ENCODE measurements at regions not wholly inside any gene's neighbourhood (a gene's known extent, or its start where the extent isn't known, plus 50 kb on each side); places are given as distances from the start of the nearest gene placed in this dataset.
"Not testable (repeated sequence)": the region's sequence is repeated elsewhere in the genome, so short reads cannot be mapped to it uniquely, and the experiment has no call there.

DNA sequence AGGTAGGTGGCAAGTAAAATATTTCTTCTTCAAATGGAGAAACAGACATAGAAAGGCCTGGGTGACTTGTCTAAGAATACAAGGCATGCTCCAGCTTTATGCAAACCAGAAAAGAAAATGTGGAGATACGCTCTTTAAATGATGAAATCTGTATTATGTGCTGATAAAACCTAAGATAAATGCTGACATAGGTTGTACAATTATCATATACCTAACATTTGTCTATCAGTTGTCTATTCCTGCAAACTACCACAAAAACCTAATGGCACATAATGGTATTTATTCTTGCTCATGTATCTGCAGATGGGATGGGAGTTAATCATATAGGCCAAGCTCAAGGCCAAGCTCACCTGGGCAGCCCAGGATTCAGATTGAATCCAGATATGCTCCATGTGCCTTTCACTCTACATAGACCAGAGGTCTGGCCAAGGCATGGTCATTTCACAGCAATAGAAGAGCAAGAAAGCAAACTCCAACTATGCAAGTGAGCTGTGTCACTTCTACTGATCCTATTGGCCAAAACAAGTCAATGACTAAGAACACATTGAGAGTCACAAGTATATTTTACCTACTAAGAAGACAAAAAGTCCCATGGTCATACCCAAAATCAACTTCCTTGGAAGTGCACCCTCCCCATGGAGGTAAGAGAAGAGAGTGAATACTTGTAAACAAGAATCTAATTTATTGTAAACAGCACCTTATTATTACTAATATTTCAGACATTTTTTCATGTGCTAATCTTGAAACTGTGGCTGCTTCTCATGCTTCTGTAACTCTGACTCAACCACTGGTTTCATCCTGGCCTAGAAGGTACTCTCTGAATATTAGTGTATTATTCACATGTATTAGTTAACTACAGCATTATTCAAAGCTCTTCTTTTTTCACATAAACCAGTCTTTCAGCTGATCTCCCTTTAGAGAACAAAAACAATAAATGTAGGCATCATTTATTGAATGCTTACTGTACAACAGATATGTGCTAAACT lies 270.7 kb upstream of the SOX9 start:
- no peak for DNase-seq

- no peak for DNase-seq
These were observed 270.0 kb upstream of the SOX9 start for GRCh38 chr17:71850812-71851211.

DNA sequence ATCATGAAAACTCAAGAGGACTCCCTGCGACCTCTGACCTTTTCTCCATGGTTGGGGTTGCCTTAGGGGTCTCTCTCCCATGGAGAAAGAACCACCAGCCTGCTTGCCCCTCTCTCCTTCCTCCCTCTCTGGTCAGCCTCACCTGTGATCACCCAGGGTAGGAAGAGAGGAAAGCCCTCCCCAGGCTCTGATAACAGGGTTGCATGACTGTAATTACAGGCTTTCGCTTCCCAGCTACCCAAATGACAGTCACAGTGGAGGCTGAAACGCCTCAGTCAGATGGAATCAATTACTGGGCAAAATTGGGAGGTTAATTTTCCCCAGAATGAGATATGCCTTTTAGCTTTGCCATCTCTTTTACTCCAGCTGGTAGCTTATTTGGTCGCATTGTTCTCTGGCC lies 265.8 kb upstream of the SOX9 start:
- no peak for DNase-seq

GRCh38 chr17:71864755-71865154 lies 256.1 kb upstream of the SOX9 start:
- DNase-seq: no peak

DNA sequence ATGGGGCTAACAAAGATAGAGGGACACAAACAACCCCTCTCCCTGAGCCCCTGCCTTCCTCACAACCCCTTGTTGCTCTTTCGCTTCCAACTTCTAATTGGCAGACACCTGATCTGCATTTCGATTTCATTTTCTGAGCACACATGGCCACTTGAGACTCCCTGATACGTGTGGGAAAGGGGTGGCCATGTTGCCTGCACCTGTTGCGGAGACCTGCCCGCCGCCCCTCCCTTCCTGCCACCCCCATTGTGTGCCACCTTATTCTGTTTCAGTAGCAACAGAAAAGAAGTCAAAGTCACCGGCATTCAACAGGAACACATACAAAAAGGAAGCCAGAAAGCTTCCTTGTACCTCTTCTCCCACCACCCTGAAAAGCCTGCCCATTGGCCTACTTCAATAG lies 254.7 kb upstream of the SOX9 start:
- DNase-seq: no peak

DNA sequence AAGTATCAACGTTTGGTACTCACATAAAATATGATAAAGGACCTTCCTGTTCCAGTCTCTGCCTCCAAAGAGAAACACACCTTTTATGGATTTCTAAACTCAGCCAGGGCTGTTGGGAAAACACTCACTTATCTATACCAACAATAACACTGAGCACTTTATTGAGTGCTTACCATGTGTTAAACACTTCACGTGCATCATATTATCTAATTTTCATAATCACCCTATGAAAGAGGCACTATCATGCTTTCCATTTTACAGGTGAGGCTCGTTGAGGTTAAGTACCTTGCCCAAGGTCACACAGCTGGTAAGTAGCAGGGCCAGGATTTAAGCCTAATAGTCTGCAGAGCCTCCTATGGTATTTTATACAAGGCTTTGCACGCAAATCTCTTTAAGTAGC lies 251.5 kb upstream of the SOX9 start:
- no peak for DNase-seq

DNA sequence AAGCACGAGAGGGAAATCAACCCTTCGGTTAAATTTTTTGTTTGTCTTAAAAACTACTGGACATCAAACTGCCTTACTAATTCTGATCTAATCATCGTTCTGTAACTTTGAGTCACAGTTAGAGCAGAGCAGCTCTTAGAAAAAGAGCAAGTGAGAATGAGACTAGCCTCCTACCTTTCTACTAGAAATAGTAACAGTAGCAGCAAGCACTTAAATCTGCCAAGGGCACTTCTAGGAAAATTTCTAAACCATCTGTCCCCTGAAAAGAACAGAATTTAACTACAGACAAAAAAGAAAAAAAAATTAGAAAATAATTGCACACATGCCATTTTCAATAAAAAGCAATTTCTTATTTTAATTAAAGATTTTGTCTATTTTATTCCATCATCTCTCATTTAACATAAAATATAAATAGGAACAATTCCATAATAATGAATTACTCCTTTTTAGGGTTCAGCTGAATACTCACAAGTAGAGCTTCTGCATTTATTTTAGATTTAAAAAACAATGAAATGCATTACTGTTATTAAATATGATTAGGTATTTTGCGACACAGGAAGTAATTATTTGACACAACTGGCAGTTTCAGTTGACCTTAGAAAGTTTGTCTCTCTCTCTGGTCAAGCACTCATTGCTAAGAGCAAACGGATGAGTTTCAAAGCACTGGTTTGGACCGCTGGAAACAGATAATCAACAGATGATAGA lies 250.8 kb upstream of the SOX9 start:
- no peak for DNase-seq

GRCh38 chr17:71870546-71870862 lies 250.3 kb upstream of the SOX9 start:
- no peak for DNase-seq

- DNase-seq: no peak
These were observed 247.9 kb upstream of the SOX9 start for GRCh38 chr17:71872843-71873485.

- DNase-seq: not testable (repeated sequence)
These were observed 246.0 kb upstream of the SOX9 start for GRCh38 chr17:71874773-71875172.

GRCh38 chr17:71878271-71878670 lies 242.5 kb upstream of the SOX9 start:
- DNase-seq: no peak

- DNase-seq: no peak
These were observed 241.8 kb upstream of the SOX9 start for GRCh38 chr17:71878998-71879397.

- no peak for DNase-seq
These were observed 239.8 kb upstream of the SOX9 start for GRCh38 chr17:71881041-71881440.

DNA sequence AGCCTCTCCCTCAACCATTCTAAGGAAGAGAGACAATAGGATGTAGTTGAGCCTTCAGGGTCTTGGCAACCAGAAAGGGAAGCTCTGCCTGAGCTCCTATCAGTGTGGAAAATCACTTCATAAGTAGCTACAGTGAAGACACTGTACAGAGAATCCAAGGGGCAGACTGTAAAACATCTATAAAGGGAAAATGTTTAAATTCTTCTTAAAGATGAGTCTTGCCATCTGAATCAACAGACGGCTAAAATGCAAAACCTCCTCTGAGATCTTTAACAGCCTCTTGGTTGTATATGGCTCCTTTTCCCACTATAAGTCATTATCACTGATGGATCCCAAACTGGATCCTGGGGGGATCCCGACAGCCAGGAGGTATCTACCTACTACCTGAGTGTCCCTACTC lies 239.2 kb upstream of the SOX9 start:
- no peak for DNase-seq

GRCh38 chr17:71883258-71883657 lies 237.6 kb upstream of the SOX9 start:
- DNase-seq: no peak

GRCh38 chr17:71883845-71884244 lies 237.0 kb upstream of the SOX9 start:
- no peak for DNase-seq

- no peak for DNase-seq
These were observed 235.2 kb upstream of the SOX9 start for GRCh38 chr17:71885662-71886061.

DNA sequence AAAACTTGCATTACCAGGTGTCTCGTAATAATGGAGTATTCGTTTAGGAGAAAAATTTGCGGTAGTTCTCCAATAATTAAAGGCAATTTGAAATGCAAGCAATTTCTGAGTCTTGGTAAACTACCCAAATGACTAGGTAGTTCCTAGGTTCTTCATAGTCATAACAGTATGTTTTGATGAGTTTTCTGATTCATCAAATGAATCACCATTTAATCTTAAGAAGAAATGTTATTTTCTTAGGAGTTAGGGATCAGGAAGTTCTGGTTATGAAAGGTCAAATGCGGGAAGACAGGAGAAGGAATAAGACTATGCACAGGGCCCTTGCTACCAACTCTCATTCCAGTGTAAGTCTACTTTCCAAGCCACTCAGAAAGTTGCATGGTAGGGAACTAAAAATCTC lies 221.5 kb upstream of the SOX9 start:
- no peak for DNase-seq

- no peak for DNase-seq
These were observed 220.1 kb upstream of the SOX9 start for GRCh38 chr17:71900621-71901229.

GRCh38 chr17:71902894-71903506 lies 217.8 kb upstream of the SOX9 start:
- DNase-seq: no peak

GRCh38 chr17:71905376-71906031 lies 215.3 kb upstream of the SOX9 start:
- no peak for DNase-seq

- no peak for DNase-seq
These were observed 211.7 kb upstream of the SOX9 start for GRCh38 chr17:71909155-71909554.

Data from activated naive CD4-positive, alpha-beta T cell treated with anti-CD3 and anti-CD28 coated beads, Interleukin-2, amount 50 U/mL, for 16 hours (primary cell).